ENCODE measurements at regions not wholly inside any gene's neighbourhood (a gene's known extent, or its start where the extent isn't known, plus 50 kb on each side); places are given as distances from the start of the nearest gene placed in this dataset.
"Not testable (repeated sequence)": the region's sequence is repeated elsewhere in the genome, so short reads cannot be mapped to it uniquely, and the experiment has no call there.

GRCh38 chr16:79988721-79989220 lies 388.2 kb upstream of the MAF start:
- intact Hi-C loops (cut with DNase I) = no loop called here
- no peaks in the 10 kb centered on the region for H3K27me3 ChIP-seq
- no peaks in the 10 kb centered on the region for H3K36me3 ChIP-seq
- no peak for ATAC-seq
- no peaks in the 10 kb centered on the region for H3K9me3 ChIP-seq
- no peak for TF ChIP-seq CTCF (IDR thresholded peaks at IDR 0.05)
- H3K27ac ChIP-seq = no peak overlapping the region
- no peaks in the 10 kb centered on the region for H3K4me1 ChIP-seq
- no peak for DNase-seq
- H3K4me3 ChIP-seq = no peak overlapping the region

GRCh38 chr16:79988089-79988488 lies 387.6 kb upstream of the MAF start:
- no peaks in the 10 kb centered on the region for H3K4me1 ChIP-seq
- H3K4me3 ChIP-seq = no peak overlapping the region
- intact Hi-C loops (cut with DNase I) = no loop called here

GRCh38 chr16:79986352-79986751 lies 385.8 kb upstream of the MAF start:
- Histone ChIP-seq H3K27me3 (no peaks in the 10 kb centered on the region), H3K36me3 (no peaks in the 10 kb centered on the region), H3K4me3 (no peak overlapping the region), H3K9me3 (no peaks in the 10 kb centered on the region), H3K4me1 (no peaks in the 10 kb centered on the region), H3K27ac (no peak overlapping the region)
- ATAC-seq (no peak), DNase-seq (no peak)
- intact Hi-C loops (cut with DNase I) = no loop called here
- TF ChIP-seq CTCF (IDR thresholded peaks at IDR 0.05) = no peak

More at GRCh38 chr16:79988089-79988488, 387.6 kb upstream of the MAF start:
- DNase-seq (no peak), ATAC-seq (no peak)
- H3K27me3 ChIP-seq = no peaks in the 10 kb centered on the region
- no peak for TF ChIP-seq CTCF (IDR thresholded peaks at IDR 0.05)
- no peaks in the 10 kb centered on the region for H3K36me3 ChIP-seq
- H3K9me3 ChIP-seq = no peaks in the 10 kb centered on the region
- H3K27ac ChIP-seq = no peak overlapping the region

- ATAC-seq = no peak
- no peak overlapping the region for H3K4me3 ChIP-seq
- no peak for DNase-seq
- intact Hi-C loops (cut with DNase I) = no loop called here
- no peak for TF ChIP-seq CTCF (IDR thresholded peaks at IDR 0.05)
- no peaks in the 10 kb centered on the region for H3K36me3 ChIP-seq
- no peak overlapping the region for H3K27ac ChIP-seq
- H3K9me3 ChIP-seq = no peaks in the 10 kb centered on the region
- H3K27me3 ChIP-seq = no peaks in the 10 kb centered on the region
- no peaks in the 10 kb centered on the region for H3K4me1 ChIP-seq
Measured at GRCh38 chr16:79985606-79986005, 385.1 kb upstream of the MAF start.

GRCh38 chr16:79984149-79984548 lies 383.6 kb upstream of the MAF start:
- DNase-seq; H3K27me3 ChIP-seq; H3K27ac ChIP-seq; ATAC-seq; H3K4me3 ChIP-seq; intact Hi-C loops (cut with DNase I); H3K36me3 ChIP-seq; H3K9me3 ChIP-seq; H3K4me1 ChIP-seq: not testable (repeated sequence)

GRCh38 chr16:79982862-79983261 lies 382.3 kb upstream of the MAF start:
- H3K9me3 ChIP-seq = no peaks in the 10 kb centered on the region
- no peak overlapping the region for H3K4me3 ChIP-seq
- ATAC-seq (no peak), DNase-seq (no peak)
- intact Hi-C loops (cut with DNase I) = no loop called here
- H3K27me3 ChIP-seq = no peaks in the 10 kb centered on the region
- no peak for TF ChIP-seq CTCF (IDR thresholded peaks at IDR 0.05)
- H3K27ac ChIP-seq = no peak overlapping the region
- no peaks in the 10 kb centered on the region for H3K36me3 ChIP-seq
- no peaks in the 10 kb centered on the region for H3K4me1 ChIP-seq

Measured in upper lobe of right lung (tissue), 1 donor.